H1 (cell line): ENCODE measurements at regions not wholly inside any gene's neighbourhood (a gene's known extent, or its start where the extent isn't known, plus 50 kb on each side); places are given as distances from the start of the nearest gene placed in this dataset.

Experiments
- CTCF ChIA-PET: fragments of 300-600 bp; sonication (Branson Sonifier 250); formaldehyde crosslinking; loops from one replicate; lab custom pipeline; 2021; ENCODE audit not compliant: partially characterized antibody; lab: Charles Lee
- POLR2A ChIA-PET: fragments of 300-600 bp; sonication (Branson Sonifier 250); formaldehyde crosslinking; loops from one replicate; lab custom pipeline; 2021; ENCODE audit warnings: inconsistent platforms; ENCODE audit not compliant: partially characterized antibody; lab: Charles Lee
- DNase-seq, 2 experiments: peaks; one replicate each; pipeline versions ENCODE4 v3.0.0 to v3.0.0-alpha.2; 2010 to 2022; ENCODE audit warnings: low spot score in 2 of 2, low read depth in 1 of 2, mixed read lengths in 1 of 2
- FAIRE-seq: peaks from 2 replicates; lab custom pipeline; 2011; peaks lifted over from hg19 to GRCh38; lab: Jason Lieb, UNC
- H2AFZ ChIP-seq: 2 replicates; pipeline ENCODE4 v1.8.1; 2012; ENCODE audit warnings: low read length, inconsistent platforms
- H2AK5ac ChIP-seq: 2 replicates; pipeline ENCODE4 v1.6.1; 2013; ENCODE audit warnings: low read depth, low read length
- H2BK120ac ChIP-seq: replicated peaks from 2 replicates; pipeline ENCODE3; 2013; ENCODE audit warnings: low read depth, low read length, inconsistent platforms
- H2BK12ac ChIP-seq: 2 replicates; pipeline ENCODE4 v1.6.1; 2013; ENCODE audit warnings: low read depth, low read length
- H2BK15ac ChIP-seq: 2 replicates; pipeline ENCODE4 v1.6.1; 2013; ENCODE audit warnings: low read length
- H2BK20ac ChIP-seq: 2 replicates; pipeline ENCODE4 v1.6.1; 2013; ENCODE audit warnings: low read length
- H2BK5ac ChIP-seq: 2 replicates; pipeline ENCODE4 v1.6.1; 2013; ENCODE audit warnings: low read depth, low read length
- H3K14ac ChIP-seq: 2 replicates; pipeline ENCODE4 v1.6.1; 2013; ENCODE audit warnings: inconsistent platforms; ENCODE audit not compliant: insufficient read length
- H3K18ac ChIP-seq: 2 replicates; pipeline ENCODE4 v1.6.1; 2013; ENCODE audit warnings: low read length; ENCODE audit errors: extremely low read depth
- H3K23ac ChIP-seq: 2 replicates; pipeline ENCODE4 v1.6.1; 2013; ENCODE audit warnings: inconsistent platforms; ENCODE audit not compliant: insufficient read length
- H3K23me2 ChIP-seq: 2 replicates; pipeline ENCODE4 v1.6.1; 2013; ENCODE audit warnings: low read depth, low read length
- H3K27ac ChIP-seq: 2 replicates; pipeline ENCODE4 v1.6.1; 2011; ENCODE audit warnings: low read depth, low read length, inconsistent platforms
- H3K27me3 ChIP-seq, 4 experiments: replicated peaks in 1 of 4; 1 replicate in 1 of 4; 2 replicates in 3 of 4; pipeline versions ENCODE4 v1.6.1 to v1.8.1; 2011 to 2013; ENCODE audit warnings: low read length in 3 of 4, mild to moderate bottlenecking in 3 of 4, inconsistent platforms in 2 of 4, mixed read lengths in 2 of 4, moderate library complexity in 1 of 4; ENCODE audit not compliant: control insufficient read depth in 3 of 4, insufficient read depth in 3 of 4; ENCODE audit errors: extremely low read depth in 1 of 4
- H3K36me3 ChIP-seq, 4 experiments: 2 replicates each; pipeline versions ENCODE4 v1.6.1 to v1.8.1; 2011 to 2013; ENCODE audit warnings: mild to moderate bottlenecking in 4 of 4, low read length in 3 of 4, moderate library complexity in 2 of 4, control low read depth in 1 of 4, inconsistent platforms in 1 of 4; ENCODE audit not compliant: insufficient read depth in 4 of 4, control insufficient read depth in 2 of 4
- H3K4ac ChIP-seq: replicated peaks from 2 replicates; pipeline ENCODE3; 2013; ENCODE audit warnings: low read length, low read depth, mixed read lengths, inconsistent platforms; ENCODE audit not compliant: insufficient read length
- H3K4me1 ChIP-seq, 4 experiments: replicated peaks in 1 of 4; 1 replicate in 1 of 4; 2 replicates in 3 of 4; pipeline versions ENCODE4 v1.6.1 to v1.8.1; 2011 to 2013; ENCODE audit warnings: low read length in 3 of 4, inconsistent platforms in 2 of 4, mixed read lengths in 1 of 4; ENCODE audit not compliant: insufficient read depth in 4 of 4, control insufficient read depth in 3 of 4
- H3K4me2 ChIP-seq, 2 experiments: 2 replicates each; pipeline versions ENCODE4 v1.6.1 to v1.8.1; 2011 to 2013; ENCODE audit warnings: low read depth in 2 of 2, low read length in 2 of 2, control low read depth in 1 of 2, inconsistent platforms in 1 of 2, mild to moderate bottlenecking in 1 of 2; ENCODE audit not compliant: insufficient read depth in 1 of 2
- H3K4me3 ChIP-seq, 4 experiments: fragments of 200-600, 300-600 bp in 1 of 4; sonication (generic), shearing (Covaris generic), sonication (Bioruptor Twin) in 1 of 4; 2 replicates each; pipeline versions ENCODE4 v1.5.1 to v1.8.1; 2011 to 2016; ENCODE audit warnings: low read length in 4 of 4, low read depth in 3 of 4, control low read depth in 2 of 4, inconsistent platforms in 2 of 4, mild to moderate bottlenecking in 2 of 4, mixed read lengths in 1 of 4, moderate library complexity in 1 of 4; ENCODE audit not compliant: insufficient read depth in 2 of 4; ENCODE audit errors: extremely low read depth in 1 of 4
- H3K56ac ChIP-seq: replicated peaks from 2 replicates; pipeline ENCODE3; 2013; ENCODE audit warnings: low read depth, mild to moderate bottlenecking, mixed read lengths, low read length, inconsistent platforms; ENCODE audit not compliant: insufficient read length
- H3K79me1 ChIP-seq: 2 replicates; pipeline ENCODE4 v1.6.1; 2013; ENCODE audit warnings: low read depth, low read length, control low read depth
- H3K79me2 ChIP-seq, 2 experiments: 2 replicates each; pipeline versions ENCODE4 v1.6.1 to v1.8.1; 2012 to 2013; ENCODE audit warnings: low read length in 2 of 2, mild to moderate bottlenecking in 2 of 2, inconsistent platforms in 1 of 2; ENCODE audit not compliant: insufficient read depth in 2 of 2, control insufficient read depth in 1 of 2
- H3K9ac ChIP-seq, 4 experiments: replicated peaks in 1 of 4; 1 replicate in 1 of 4; 2 replicates in 3 of 4; pipeline versions ENCODE4 v1.6.1 to v1.8.1; 2011 to 2013; ENCODE audit warnings: low read depth in 3 of 4, low read length in 3 of 4, control low read depth in 2 of 4, mild to moderate bottlenecking in 2 of 4, moderate library complexity in 2 of 4, inconsistent platforms in 1 of 4; ENCODE audit errors: extremely low read depth in 1 of 4
- H3K9me3 ChIP-seq, 2 experiments: 2 replicates each; pipeline versions ENCODE4 v1.6.1 to v1.8.1; 2012 to 2013; ENCODE audit warnings: mild to moderate bottlenecking in 2 of 2, moderate library complexity in 2 of 2, control low read depth in 1 of 2, inconsistent platforms in 1 of 2, low read depth in 1 of 2, low read length in 1 of 2, mixed read lengths in 1 of 2; ENCODE audit not compliant: insufficient read depth in 2 of 2
- H4K20me1 ChIP-seq, 2 experiments: replicated peaks in 1 of 2; 2 replicates each; pipeline versions ENCODE3 to v1.8.1; 2011 to 2013; ENCODE audit warnings: inconsistent platforms in 2 of 2, low read length in 2 of 2, mild to moderate bottlenecking in 1 of 2; ENCODE audit not compliant: insufficient read depth in 2 of 2, control insufficient read depth in 1 of 2
- H4K5ac ChIP-seq: 2 replicates; pipeline ENCODE4 v1.6.1; 2013; ENCODE audit warnings: low read length, low read depth, mixed read lengths, inconsistent platforms; ENCODE audit not compliant: insufficient read length
- H4K8ac ChIP-seq: 2 replicates; pipeline ENCODE4 v1.8.0; 2013; ENCODE audit warnings: mild to moderate bottlenecking, moderate library complexity, low read length, inconsistent platforms; ENCODE audit not compliant: insufficient read depth; ENCODE audit errors: extremely low read depth
- H4K91ac ChIP-seq: replicated peaks from 2 replicates; pipeline ENCODE3; 2013; ENCODE audit warnings: low read length, mixed read lengths, inconsistent platforms; ENCODE audit not compliant: insufficient read length
- BRCA1 ChIP-seq: IDR thresholded peaks from 2 replicates; pipeline ENCODE4 v1.6.1; 2012; ENCODE audit warnings: low read depth, low read length, improper control_type of control experiment
- CBX8 ChIP-seq: fragments of 300-800, 300-1000 bp; sonication (generic); IDR thresholded peaks from 2 replicates; pipeline ENCODE4 v1.7.1; 2016; ENCODE audit warnings: low read depth, low read length, borderline replicate concordance
- EGR1 ChIP-seq: IDR thresholded peaks from 2 replicates; pipeline ENCODE4 v1.6.1; 2011; ENCODE audit warnings: low read depth, low read length, borderline replicate concordance
- GABPA ChIP-seq: IDR thresholded peaks from 2 replicates; pipeline ENCODE4 v1.6.1; 2011; ENCODE audit warnings: mild to moderate bottlenecking, low read length, moderate library complexity, borderline replicate concordance; ENCODE audit not compliant: insufficient read depth
- HDAC2 ChIP-seq, 2 experiments: fragments of 300-600 bp in 1 of 2; sonication (generic) in 1 of 2; IDR thresholded peaks; 2 replicates each; pipeline ENCODE4 v1.6.1; 2011 to 2012; ENCODE audit warnings: low read depth in 2 of 2, low read length in 2 of 2, mild to moderate bottlenecking in 2 of 2, moderate library complexity in 2 of 2, borderline replicate concordance in 1 of 2, inconsistent platforms in 1 of 2
- HDAC6 ChIP-seq: IDR thresholded peaks from one replicate; pipeline ENCODE4 v1.7.1; 2012; ENCODE audit warnings: low read depth, mild to moderate bottlenecking, inconsistent platforms, low read length, moderate library complexity
- JUN ChIP-seq: IDR thresholded peaks from 2 replicates; pipeline ENCODE4 v1.6.1; 2011; ENCODE audit warnings: low read depth, mild to moderate bottlenecking, improper control_type of control experiment, low read length
- KDM1A ChIP-seq: fragments of 200-600, 300-600 bp; sonication (generic); IDR thresholded peaks from 2 replicates; pipeline ENCODE4 v1.7.1; 2016; ENCODE audit warnings: mild to moderate bottlenecking, low read length, borderline replicate concordance
- NANOG ChIP-seq: IDR thresholded peaks from 2 replicates; pipeline ENCODE4 v1.6.1; 2011; ENCODE audit warnings: low read length, low read depth, mild to moderate bottlenecking, inconsistent platforms; ENCODE audit not compliant: insufficient read depth, poor library complexity, severe bottlenecking
- NRF1 ChIP-seq: IDR thresholded peaks from 2 replicates; pipeline ENCODE4 v1.6.1; 2011; ENCODE audit warnings: mild to moderate bottlenecking, low read depth, low read length, improper control_type of control experiment
- SAP30 ChIP-seq: fragments of 300-600 bp; sonication (generic); IDR thresholded peaks from 2 replicates; pipeline ENCODE4 v1.7.1; 2012; ENCODE audit warnings: low read length, moderate library complexity, mild to moderate bottlenecking, inconsistent platforms; ENCODE audit not compliant: insufficient read depth, insufficient replicate concordance
- SIRT6 ChIP-seq: IDR thresholded peaks from one replicate; pipeline ENCODE4 v1.7.1; 2012; ENCODE audit warnings: low read length, inconsistent platforms
- TAF7 ChIP-seq: optimal IDR thresholded peaks from 2 replicates; pipeline ENCODE3; 2011; ENCODE audit warnings: low read depth, mild to moderate bottlenecking, inconsistent platforms, low read length, moderate library complexity, borderline replicate concordance
- TEAD4 ChIP-seq: IDR thresholded peaks from 2 replicates; pipeline ENCODE4 v1.6.1; 2012; ENCODE audit warnings: low read depth, low read length, inconsistent platforms, mixed read lengths
- WGBS, 2 experiments: shearing (Covaris generic) in 1 of 2; methylation state at CpG; one replicate each; pipeline versions ENCODE4 v1.1.6 to v1.1.7; 2013 to 2015; ENCODE audit warnings: low lambda C conversion rate in 2 of 2, mixed read lengths in 2 of 2, inconsistent platforms in 1 of 2, low coverage in 1 of 2, missing lambda C conversion rate in 1 of 2; ENCODE audit not compliant: insufficient replicate concordance in 2 of 2, insufficient coverage in 1 of 2, insufficient read length in 1 of 2; ENCODE audit errors: extremely low coverage in 1 of 2, missing lambda C conversion rate in 1 of 2; 5-methylcytosine and 5-hydroxymethylcytosine counted together
- TF ChIP-seq, protein P1 (sequence below): IDR thresholded peaks from 2 replicates; pipeline ENCODE4 v1.6.1; 2012; ENCODE audit warnings: inconsistent platforms

DNA sequence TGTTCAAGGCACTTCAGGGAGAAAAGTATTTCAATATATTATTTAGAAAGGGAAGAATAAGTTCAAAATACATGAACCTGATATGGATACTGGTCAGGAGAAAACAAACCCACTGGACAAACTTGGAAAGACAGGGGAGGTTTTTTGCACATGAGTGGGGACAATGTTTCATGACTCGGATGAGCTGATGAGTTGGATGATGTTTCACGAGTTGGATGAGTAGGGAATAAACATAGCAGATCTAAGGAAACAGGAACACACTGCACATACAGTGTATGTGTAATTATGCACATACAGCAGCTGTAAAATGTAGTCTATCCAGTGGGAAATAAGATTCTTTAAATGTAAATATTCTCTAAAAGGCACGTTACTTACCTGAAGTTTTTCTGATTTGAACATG is 682.9 kb upstream of the ADAMTS5 start:
- CTCF ChIA-PET = no interaction called here
- TF ChIP-seq, protein P1, sequence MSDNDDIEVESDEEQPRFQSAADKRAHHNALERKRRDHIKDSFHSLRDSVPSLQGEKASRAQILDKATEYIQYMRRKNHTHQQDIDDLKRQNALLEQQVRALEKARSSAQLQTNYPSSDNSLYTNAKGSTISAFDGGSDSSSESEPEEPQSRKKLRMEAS = no peak
- TF ChIP-seq EGR1 (no peak), NANOG (no peak), CBX8 (no peak), KDM1A (no peak), SIRT6 (no peak), SAP30 (no peak), TEAD4 (no peak), NRF1 (no peak), TAF7 (no peak), GABPA (no peak), HDAC6 (no peak), BRCA1 (no peak), HDAC2 (IDR thresholded peaks at IDR 0.05; ENCODE audit: borderline replicate concordance in 1 of 2, low read depth in 2 of 2, low read length in 2 of 2) (no peak), JUN (no peak)

More for the DNA sequence above, 682.9 kb upstream of the ADAMTS5 start:
- FAIRE-seq (no peak), DNase-seq (no peak)
- H3K4me3 ChIP-seq = no peak overlapping the region
- no peaks in the 10 kb centered on the region for H3K36me3 ChIP-seq
- no peaks in the 10 kb centered on the region for H4K20me1 ChIP-seq
- H2BK20ac ChIP-seq = no peak overlapping the region
- H4K5ac ChIP-seq = no peak overlapping the region
- POLR2A ChIA-PET = no interaction called here
- H3K79me1 ChIP-seq = no peaks in the 10 kb centered on the region
- H3K18ac ChIP-seq = no peak overlapping the region
- H2BK120ac ChIP-seq = no peak overlapping the region
- H2BK15ac ChIP-seq = no peak overlapping the region
- H2AFZ ChIP-seq = no peak overlapping the region
- no peaks in the 10 kb centered on the region for H3K79me2 ChIP-seq
- no peak overlapping the region for H2BK12ac ChIP-seq
- H3K9me3 ChIP-seq = no peaks in the 10 kb centered on the region
- no peak overlapping the region for H4K91ac ChIP-seq
- H2BK5ac ChIP-seq = no peak overlapping the region
- WGBS, 2 experiments = 88% methylated on average over 3 of the region's 3 CpGs; no CpG with 5 or more reads in 1 of the 2 experiments
- H4K8ac ChIP-seq = no peak overlapping the region
- no peak overlapping the region for H3K4me2 ChIP-seq
- no peak overlapping the region for H3K23ac ChIP-seq
- H3K27ac ChIP-seq = no peak overlapping the region
- no peaks in the 10 kb centered on the region for H3K4me1 ChIP-seq
- no peak overlapping the region for H3K56ac ChIP-seq
- H3K27me3 ChIP-seq = no peaks in the 10 kb centered on the region
- no peak overlapping the region for H3K14ac ChIP-seq
- no peak overlapping the region for H2AK5ac ChIP-seq
- no peak overlapping the region for H3K9ac ChIP-seq
- no peaks in the 10 kb centered on the region for H3K23me2 ChIP-seq
- no peak overlapping the region for H3K4ac ChIP-seq
